T-helper 1 cell (primary cell): ENCODE measurements at regions not wholly inside any gene's neighbourhood (a gene's known extent, or its start where the extent isn't known, plus 50 kb on each side); places are given as distances from the start of the nearest gene placed in this dataset.

Source experiments
- DNase-seq, 5 donors: peaks; one replicate each; pipeline ENCODE4 v3.0.0-alpha.2; 2012 to 2020

GRCh38 chr6:134739299-134740026 lies 210.4 kb downstream of the ALDH8A1 start:
- DNase-seq: no peak

- DNase-seq: no peak
Measured at GRCh38 chr6:134738211-134738885, 211.6 kb downstream of the ALDH8A1 start.

- DNase-seq: no peak
Measured at GRCh38 chr6:134735461-134735860, 214.4 kb downstream of the ALDH8A1 start.

GRCh38 chr6:134734312-134734869 lies 215.5 kb downstream of the ALDH8A1 start:
- DNase-seq: no peak

- no peak for DNase-seq
Measured at GRCh38 chr6:134733801-134734200, 216.1 kb downstream of the ALDH8A1 start.

- DNase-seq: no peak
Measured at GRCh38 chr6:134732763-134733162, 217.1 kb downstream of the ALDH8A1 start.

- no peak for DNase-seq
Measured at GRCh38 chr6:134731615-134732014, 218.3 kb downstream of the ALDH8A1 start.

- no peak for DNase-seq
Measured at GRCh38 chr6:134730013-134730412, 219.9 kb downstream of the ALDH8A1 start.

- no peak for DNase-seq
Measured at GRCh38 chr6:134729561-134729960, 220.3 kb downstream of the ALDH8A1 start.

GRCh38 chr6:134727081-134727480 lies 222.8 kb downstream of the ALDH8A1 start:
- no peak for DNase-seq

GRCh38 chr6:134725590-134725989 lies 224.3 kb downstream of the ALDH8A1 start:
- DNase-seq: no peak

GRCh38 chr6:134724771-134725340 lies 225.0 kb downstream of the ALDH8A1 start:
- no peak for DNase-seq

- DNase-seq: no peak
Measured at GRCh38 chr6:134723081-134723871, 226.6 kb downstream of the ALDH8A1 start.

- DNase-seq: no peak
Measured at GRCh38 chr6:134722200-134722870, 227.6 kb downstream of the ALDH8A1 start.

GRCh38 chr6:134721060-134721405 lies 228.9 kb downstream of the ALDH8A1 start:
- DNase-seq: no peak

- no peak for DNase-seq
Measured at GRCh38 chr6:134720353-134721059, 229.4 kb downstream of the ALDH8A1 start.

GRCh38 chr6:134719911-134720310 lies 230.0 kb downstream of the ALDH8A1 start:
- DNase-seq: no peak

GRCh38 chr6:134719286-134719685 lies 230.6 kb downstream of the ALDH8A1 start:
- no peak for DNase-seq

GRCh38 chr6:134714679-134715078 lies 235.2 kb downstream of the ALDH8A1 start:
- no peak for DNase-seq

GRCh38 chr6:134714113-134714512 lies 235.8 kb downstream of the ALDH8A1 start:
- no peak for DNase-seq

- no peak for DNase-seq
Measured at GRCh38 chr6:134712311-134712710, 237.6 kb downstream of the ALDH8A1 start.

GRCh38 chr6:134708079-134708478 lies 241.8 kb downstream of the ALDH8A1 start:
- no peak for DNase-seq
